ENCODE measurements at regions not wholly inside any gene's neighbourhood (a gene's known extent, or its start where the extent isn't known, plus 50 kb on each side); places are given as distances from the start of the nearest gene placed in this dataset.

DNA sequence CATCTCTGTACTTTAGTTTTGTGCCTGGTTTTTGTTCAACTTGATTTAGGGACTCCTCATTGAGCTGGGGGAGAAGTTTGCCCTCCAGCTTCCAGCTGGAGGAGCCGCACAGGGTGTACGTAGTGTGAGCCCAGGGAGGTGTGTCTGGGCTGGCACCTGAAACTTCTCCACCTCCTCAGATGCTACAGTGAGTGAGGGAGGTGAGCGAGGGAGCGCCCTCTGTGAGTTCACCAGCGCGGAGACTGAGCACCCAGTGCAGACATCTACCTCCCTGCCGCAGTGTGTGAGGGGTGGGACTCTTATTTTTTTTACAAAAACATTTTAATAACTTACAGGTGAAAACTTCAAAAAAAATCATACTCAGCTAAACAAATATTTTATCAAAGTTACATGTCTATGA is 204.2 kb upstream of the HS6ST1 start:
- no peak for TF ChIP-seq CTCF (IDR thresholded peaks at IDR 0.05)
- TF ChIP-seq POLR2A (IDR thresholded peaks at IDR 0.05) = no peak
